ENCODE measurements at regions not wholly inside any gene's neighbourhood (a gene's known extent, or its start where the extent isn't known, plus 50 kb on each side); places are given as distances from the start of the nearest gene placed in this dataset.

DNA sequence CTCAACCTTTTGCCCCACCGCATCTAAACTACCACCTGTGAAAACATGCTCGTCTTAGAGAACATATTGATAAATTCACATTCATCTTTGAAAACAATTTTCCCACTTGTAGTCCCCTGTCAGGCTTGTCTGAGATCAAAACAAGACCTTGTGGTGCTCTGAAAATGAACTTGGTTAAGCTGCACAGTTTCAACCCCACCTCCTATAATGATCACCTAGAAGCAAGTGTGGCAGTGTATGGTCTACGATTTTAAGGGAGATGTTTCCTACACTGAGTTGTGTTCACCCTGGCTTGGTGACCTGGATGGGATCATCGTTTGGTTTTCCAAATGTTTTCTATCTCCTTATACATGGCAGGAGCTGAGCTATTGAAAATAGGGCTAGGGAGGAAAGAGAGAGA lies 539.4 kb downstream of the DOK5 start:
- Histone ChIP-seq H3K27me3 (ENCODE audit: insufficient read depth, low read length, poor library complexity, severe bottlenecking) (no peaks in the 10 kb centered on the region), H3K79me2 (ENCODE audit: insufficient read depth, low read length) (no peaks in the 10 kb centered on the region), H4K20me1 (ENCODE audit: insufficient read depth, low read length, poor library complexity, severe bottlenecking) (no peaks in the 10 kb centered on the region), H3K4me2 (ENCODE audit: low read depth, low read length, poor library complexity, severe bottlenecking) (no peak overlapping the region), H3K9me2 (replicated peaks; ENCODE audit: low read depth, low read length) (no peaks in the 10 kb centered on the region), H2AFZ (ENCODE audit: low read length) (no peak overlapping the region), H3K4me1 (ENCODE audit: insufficient read depth, low read length, poor library complexity, severe bottlenecking) (no peaks in the 10 kb centered on the region), H3K4me3 (ENCODE audit: low read length, poor library complexity, severe bottlenecking) (no peak overlapping the region), H3F3A (ENCODE audit: low read depth) (no peaks in the 10 kb centered on the region), H3K9me3 (ENCODE audit: insufficient read depth, low read depth, low read length) (no peaks in the 10 kb centered on the region), H3K36me3 (ENCODE audit: insufficient read depth, low read length) (no peaks in the 10 kb centered on the region), H3K9ac (ENCODE audit: low read depth, low read length, poor library complexity, severe bottlenecking) (no peak overlapping the region)
- TF ChIP-seq, protein P1, sequence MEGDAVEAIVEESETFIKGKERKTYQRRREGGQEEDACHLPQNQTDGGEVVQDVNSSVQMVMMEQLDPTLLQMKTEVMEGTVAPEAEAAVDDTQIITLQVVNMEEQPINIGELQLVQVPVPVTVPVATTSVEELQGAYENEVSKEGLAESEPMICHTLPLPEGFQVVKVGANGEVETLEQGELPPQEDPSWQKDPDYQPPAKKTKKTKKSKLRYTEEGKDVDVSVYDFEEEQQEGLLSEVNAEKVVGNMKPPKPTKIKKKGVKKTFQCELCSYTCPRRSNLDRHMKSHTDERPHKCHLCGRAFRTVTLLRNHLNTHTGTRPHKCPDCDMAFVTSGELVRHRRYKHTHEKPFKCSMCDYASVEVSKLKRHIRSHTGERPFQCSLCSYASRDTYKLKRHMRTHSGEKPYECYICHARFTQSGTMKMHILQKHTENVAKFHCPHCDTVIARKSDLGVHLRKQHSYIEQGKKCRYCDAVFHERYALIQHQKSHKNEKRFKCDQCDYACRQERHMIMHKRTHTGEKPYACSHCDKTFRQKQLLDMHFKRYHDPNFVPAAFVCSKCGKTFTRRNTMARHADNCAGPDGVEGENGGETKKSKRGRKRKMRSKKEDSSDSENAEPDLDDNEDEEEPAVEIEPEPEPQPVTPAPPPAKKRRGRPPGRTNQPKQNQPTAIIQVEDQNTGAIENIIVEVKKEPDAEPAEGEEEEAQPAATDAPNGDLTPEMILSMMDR (conservative IDR thresholded peaks at IDR 0.05; ENCODE audit: low read length), result no peak
- no peak for TF ChIP-seq EZH2phosphoT487 (IDR thresholded peaks at IDR 0.05; ENCODE audit: borderline replicate concordance)

DNA sequence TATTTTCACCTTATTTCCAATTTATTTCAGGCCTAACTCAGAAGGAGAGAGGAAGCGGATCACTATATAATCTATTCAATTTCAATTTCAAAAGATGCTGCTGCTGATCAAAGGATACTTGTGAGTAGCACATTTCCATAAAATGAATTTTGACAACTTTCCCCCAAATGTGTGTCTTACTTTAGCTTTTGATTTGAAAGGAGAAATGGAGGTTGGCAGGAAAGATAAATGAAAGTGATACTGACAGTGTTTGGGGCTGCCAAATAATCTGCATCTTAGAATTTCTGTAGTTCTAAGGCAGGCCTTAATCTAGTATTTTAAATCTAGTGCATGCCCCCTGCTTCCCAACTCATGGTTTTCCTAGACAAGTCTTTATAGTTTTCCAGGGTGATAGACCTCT lies 535.4 kb downstream of the DOK5 start:
- no peaks in the 10 kb centered on the region for H3K36me3 ChIP-seq (ENCODE audit: insufficient read depth, low read length)
- H3K4me3 ChIP-seq (ENCODE audit: low read length, poor library complexity, severe bottlenecking), result no peak overlapping the region
- no peaks in the 10 kb centered on the region for H3K79me2 ChIP-seq (ENCODE audit: insufficient read depth, low read length)
- no peaks in the 10 kb centered on the region for H3K4me1 ChIP-seq (ENCODE audit: insufficient read depth, low read length, poor library complexity, severe bottlenecking)
- TF ChIP-seq, protein P1 (conservative IDR thresholded peaks at IDR 0.05; ENCODE audit: low read length), result no peak
- no peak for TF ChIP-seq EZH2phosphoT487 (IDR thresholded peaks at IDR 0.05; ENCODE audit: borderline replicate concordance)
- H3K4me2 ChIP-seq (ENCODE audit: low read depth, low read length, poor library complexity, severe bottlenecking), result no peak overlapping the region
- H3K9me2 ChIP-seq (replicated peaks; ENCODE audit: low read depth, low read length), result no peaks in the 10 kb centered on the region
- H2AFZ ChIP-seq (ENCODE audit: low read length), result no peak overlapping the region
- H3K27me3 ChIP-seq (ENCODE audit: insufficient read depth, low read length, poor library complexity, severe bottlenecking), result no peaks in the 10 kb centered on the region
- H3K9me3 ChIP-seq (ENCODE audit: insufficient read depth, low read depth, low read length), result no peaks in the 10 kb centered on the region
- H3K9ac ChIP-seq (ENCODE audit: low read depth, low read length, poor library complexity, severe bottlenecking), result no peak overlapping the region
- no peaks in the 10 kb centered on the region for H3F3A ChIP-seq (ENCODE audit: low read depth)
- H4K20me1 ChIP-seq (ENCODE audit: insufficient read depth, low read length, poor library complexity, severe bottlenecking), result no peaks in the 10 kb centered on the region

DNA sequence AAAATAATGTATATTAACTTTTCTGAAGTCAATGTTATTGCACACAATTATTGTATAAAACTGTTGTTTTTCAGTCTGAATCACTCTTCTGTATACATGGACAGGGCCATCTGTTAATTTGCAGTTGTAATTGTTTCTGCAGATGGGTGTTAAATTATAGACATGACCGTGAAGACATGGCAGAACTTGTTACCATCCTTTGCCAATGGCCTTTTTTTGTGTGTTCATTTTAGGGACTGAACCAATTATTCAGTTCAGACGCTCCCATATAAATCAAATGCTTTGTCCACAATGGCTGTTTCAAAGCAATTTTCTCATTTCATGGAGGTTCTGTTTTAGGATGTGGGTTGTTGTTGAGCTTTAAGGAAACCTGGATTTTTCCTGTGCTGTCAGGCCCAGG lies 533.7 kb downstream of the DOK5 start:
- H3K9me3 ChIP-seq (ENCODE audit: insufficient read depth, low read depth, low read length), result no peaks in the 10 kb centered on the region
- no peaks in the 10 kb centered on the region for H3F3A ChIP-seq (ENCODE audit: low read depth)
- H3K9ac ChIP-seq (ENCODE audit: low read depth, low read length, poor library complexity, severe bottlenecking), result no peak overlapping the region
- H2AFZ ChIP-seq (ENCODE audit: low read length), result no peak overlapping the region
- no peak overlapping the region for H3K4me3 ChIP-seq (ENCODE audit: low read length, poor library complexity, severe bottlenecking)
- H3K4me1 ChIP-seq (ENCODE audit: insufficient read depth, low read length, poor library complexity, severe bottlenecking), result no peaks in the 10 kb centered on the region
- no peak overlapping the region for H3K4me2 ChIP-seq (ENCODE audit: low read depth, low read length, poor library complexity, severe bottlenecking)
- TF ChIP-seq, protein P1 (conservative IDR thresholded peaks at IDR 0.05; ENCODE audit: low read length), result no peak
- TF ChIP-seq EZH2phosphoT487 (IDR thresholded peaks at IDR 0.05; ENCODE audit: borderline replicate concordance), result no peak
- no peaks in the 10 kb centered on the region for H4K20me1 ChIP-seq (ENCODE audit: insufficient read depth, low read length, poor library complexity, severe bottlenecking)
- H3K9me2 ChIP-seq (replicated peaks; ENCODE audit: low read depth, low read length), result no peaks in the 10 kb centered on the region
- H3K79me2 ChIP-seq (ENCODE audit: insufficient read depth, low read length), result no peaks in the 10 kb centered on the region
- H3K36me3 ChIP-seq (ENCODE audit: insufficient read depth, low read length), result no peaks in the 10 kb centered on the region
- no peaks in the 10 kb centered on the region for H3K27me3 ChIP-seq (ENCODE audit: insufficient read depth, low read length, poor library complexity, severe bottlenecking)
